Cerebellar cortex (tissue), 1 donor: ENCODE measurements at regions not wholly inside any gene's neighbourhood (a gene's known extent, or its start where the extent isn't known, plus 50 kb on each side); places are given as distances from the start of the nearest gene placed in this dataset.

ENCODE experiments used
- DNase-seq: peaks from one replicate; pipeline ENCODE4 v3.0.0-alpha.2; 2015; ENCODE audit warnings: low spot score

DNA sequence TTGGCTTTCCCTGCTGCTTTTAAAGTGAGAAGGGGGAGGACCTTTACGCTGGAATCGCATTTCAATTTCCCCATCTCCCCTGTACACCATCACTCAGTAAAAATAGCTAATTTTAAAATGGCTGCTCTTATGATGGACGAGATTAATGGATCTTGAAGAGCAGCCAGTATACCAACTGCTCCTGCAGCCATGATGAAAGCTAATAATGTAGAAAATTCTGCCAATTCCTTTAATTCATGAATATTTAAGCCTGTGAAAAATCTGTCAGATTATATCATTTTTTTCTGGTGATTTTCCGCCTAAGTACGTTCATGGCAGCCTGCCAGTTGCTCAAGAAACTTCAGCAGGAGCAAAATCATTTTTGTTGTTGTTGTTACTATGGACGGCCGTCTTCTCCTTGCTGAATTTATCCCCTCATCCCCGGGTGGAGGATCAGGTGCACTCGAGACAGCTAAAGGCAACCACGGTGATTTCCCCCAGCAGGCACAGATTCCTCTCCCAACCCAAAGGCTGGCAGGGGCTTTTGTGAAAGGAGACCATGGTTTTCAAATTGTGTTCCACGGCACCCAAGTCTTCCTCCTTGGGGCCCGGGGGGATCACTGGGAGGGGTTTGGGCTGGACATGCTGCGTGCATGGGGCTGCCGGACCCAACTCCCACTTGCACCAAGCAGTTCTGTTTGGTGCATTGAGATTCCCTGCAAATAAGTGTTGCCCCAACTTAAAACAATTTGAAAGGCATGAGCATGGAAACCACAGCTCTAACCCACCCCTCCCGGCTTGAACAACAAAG lies 289.6 kb downstream of the UACA start:
- DNase-seq: no peak

DNA sequence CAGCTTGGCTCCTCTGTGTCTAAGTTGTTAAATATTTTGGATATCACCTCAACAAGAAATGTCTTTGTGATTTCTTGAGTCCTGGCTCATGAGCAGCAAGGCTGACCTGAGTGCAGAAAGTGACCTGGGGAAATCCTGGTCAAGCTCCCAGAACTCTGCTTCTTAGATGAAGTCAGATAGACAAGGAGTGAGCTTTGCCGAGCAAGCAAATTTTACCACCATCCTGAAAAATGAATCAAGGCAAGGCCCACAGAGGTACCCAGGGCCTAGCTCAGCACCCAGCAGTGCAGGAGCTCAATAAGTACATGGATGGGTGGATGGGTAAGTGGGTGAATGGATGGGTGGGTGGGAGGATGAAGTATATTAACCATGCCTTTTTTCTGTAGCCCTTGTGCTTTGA lies 291.8 kb downstream of the UACA start:
- DNase-seq: no peak

DNA sequence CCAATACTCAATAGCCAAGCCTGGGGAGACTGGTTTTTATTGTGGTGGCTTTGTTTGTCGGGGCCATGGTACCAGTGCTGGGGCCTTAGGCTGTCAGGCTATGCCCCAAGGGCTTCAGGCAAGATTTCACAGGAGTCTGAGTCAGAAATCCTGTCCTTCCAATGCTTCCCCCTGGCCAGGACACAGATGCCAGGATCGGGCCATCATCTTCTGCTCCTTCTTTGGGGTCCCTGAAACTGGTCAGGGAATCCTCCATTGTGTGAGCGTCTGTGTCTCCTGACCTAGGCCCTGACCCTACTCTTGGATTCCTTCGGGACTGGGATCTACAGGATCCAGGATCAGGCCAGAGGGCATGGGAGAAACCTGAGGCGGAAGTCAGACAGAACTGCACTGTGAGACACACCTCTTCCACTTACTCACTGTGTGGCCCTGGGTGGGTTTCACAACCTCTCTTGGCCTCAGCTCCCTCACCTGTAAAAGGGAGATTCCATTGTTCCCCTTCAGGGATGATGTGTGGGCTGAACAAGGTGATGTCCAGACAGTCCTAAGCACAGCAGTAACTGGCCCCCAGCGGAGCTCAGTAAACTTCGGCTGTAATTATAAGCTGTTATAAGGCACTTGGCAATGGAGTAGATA lies 292.7 kb downstream of the UACA start:
- no peak for DNase-seq

DNA sequence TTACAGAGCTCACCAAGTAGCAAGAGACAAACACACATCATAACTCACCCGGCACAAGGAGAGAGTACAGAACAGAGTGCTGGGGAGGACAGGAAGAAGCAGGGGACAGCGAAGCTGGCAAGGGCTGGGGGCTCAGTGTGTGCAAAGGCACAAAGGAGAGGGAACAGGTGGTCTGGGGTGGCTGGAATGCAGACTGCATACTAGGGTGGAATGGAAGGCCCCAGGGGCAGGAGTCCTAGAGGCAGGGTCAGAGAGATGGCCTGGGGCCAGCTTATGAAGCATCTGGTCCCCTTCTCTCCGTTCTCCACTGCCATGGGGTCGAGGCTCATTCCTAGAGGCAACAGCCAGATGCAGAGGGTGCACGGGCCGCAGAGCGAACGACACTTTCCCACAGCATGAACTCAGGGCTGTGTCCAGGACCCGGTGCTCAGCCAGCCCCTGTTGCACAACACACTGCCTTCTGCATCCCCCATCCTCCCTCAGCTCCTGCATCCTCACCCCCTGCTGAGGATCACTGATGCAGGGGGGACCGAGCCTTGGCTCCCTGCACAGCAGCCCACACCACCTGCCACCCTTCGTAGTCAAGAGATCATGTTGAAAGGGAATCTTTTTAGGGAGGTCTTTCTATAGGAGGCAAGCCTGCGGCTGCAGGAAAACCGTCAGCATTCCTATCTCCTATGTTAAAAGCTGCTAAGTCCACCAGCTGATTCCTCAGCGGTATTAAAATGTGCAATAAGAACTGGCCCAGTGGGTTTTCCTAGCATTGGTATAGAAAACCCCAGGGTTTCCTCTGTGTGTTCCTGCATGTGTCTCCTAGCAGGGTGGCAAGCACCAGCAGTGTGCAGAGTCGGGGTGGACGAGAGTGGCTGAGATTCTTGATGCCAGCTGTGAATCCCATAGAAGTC lies 293.5 kb downstream of the UACA start:
- DNase-seq: no peak

DNA sequence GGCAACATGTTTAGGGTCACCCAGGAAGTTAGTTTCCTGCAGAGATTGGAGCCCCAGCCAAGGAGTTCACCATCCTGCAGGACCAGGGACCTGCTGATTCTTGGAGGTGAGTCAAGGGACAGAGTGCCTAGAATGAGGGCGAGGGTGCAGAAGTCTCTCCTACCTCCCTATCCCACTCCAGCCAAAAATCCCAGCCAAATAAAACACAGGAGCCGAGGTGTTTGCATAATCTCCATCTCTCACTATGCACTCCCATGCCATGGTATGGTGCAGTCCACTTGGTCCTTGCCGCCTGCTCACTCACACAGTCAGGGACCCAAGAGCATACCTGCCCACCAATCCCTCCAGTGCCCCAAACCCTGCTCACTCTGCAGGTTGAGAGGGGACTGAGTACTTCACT lies 294.2 kb downstream of the UACA start:
- DNase-seq: no peak

DNA sequence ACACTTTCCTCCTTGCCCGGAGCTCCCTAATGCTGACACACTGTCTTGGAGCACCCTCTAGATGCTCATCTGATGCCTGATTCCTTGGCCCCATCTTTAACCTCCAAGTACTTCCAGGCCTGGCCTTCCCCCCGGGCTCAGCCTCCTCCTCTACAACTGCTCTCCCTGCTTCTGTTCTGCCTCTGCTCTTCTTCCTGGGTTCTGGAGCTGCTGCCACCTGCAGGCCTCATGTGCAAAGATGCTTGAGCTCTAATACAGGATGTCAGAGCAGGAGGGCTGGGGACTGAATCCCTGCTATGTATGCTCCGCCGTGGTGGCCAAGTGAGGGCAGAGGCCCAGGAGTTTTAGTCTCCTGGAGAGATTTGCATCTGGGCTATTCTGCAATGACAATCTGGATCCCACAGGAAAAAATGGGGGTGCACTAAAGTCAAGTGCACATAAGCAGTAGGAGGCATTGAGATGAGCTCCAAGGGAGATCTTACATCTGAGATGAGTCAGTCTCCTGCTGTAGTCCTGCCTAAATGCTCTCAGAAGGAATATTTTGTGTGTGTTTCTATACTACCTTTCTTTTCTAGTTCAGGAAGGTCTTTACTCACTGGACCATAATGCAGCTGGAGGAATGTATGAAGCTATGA lies 296.3 kb downstream of the UACA start:
- peak; percentile 62 for DNase-seq

DNA sequence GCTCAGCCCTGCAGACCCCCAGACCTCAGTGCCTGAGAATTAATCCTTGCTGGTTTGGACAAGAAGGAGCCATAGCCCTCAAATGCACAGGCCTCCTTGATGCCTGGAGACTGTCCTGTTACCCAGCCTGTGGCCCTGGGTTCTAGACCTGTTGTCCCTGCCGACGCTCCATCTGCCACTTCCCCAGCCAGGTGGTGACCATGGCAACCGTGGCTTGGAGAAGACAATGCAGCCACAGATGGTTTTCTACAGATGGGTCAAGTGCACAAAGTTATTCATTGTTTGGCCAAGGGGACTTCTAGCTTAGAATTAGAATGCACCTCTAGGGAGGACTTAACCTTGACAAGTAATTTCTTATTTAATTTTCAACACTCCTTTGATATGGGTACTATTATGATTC lies 297.1 kb downstream of the UACA start:
- DNase-seq: peak; percentile 20

DNA sequence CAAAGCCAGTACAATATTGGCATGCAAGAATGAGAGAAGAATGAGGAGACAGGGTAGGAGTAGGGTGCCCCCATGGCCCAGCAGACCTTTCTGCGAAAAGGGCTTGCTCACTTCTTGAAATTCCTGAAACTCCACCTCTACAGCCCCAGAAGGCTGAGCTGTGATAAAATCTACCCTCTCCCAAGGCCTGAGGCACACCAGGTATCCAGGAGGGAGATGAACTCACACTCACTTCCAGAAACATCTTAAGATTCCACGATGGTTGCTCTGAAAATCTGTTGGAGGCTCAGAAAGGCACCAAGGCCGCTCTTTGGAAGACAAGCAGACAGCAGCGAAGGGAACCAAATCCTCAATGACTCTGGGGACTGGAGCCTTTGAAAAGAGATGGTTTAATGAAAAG lies 297.5 kb downstream of the UACA start:
- DNase-seq: no peak

DNA sequence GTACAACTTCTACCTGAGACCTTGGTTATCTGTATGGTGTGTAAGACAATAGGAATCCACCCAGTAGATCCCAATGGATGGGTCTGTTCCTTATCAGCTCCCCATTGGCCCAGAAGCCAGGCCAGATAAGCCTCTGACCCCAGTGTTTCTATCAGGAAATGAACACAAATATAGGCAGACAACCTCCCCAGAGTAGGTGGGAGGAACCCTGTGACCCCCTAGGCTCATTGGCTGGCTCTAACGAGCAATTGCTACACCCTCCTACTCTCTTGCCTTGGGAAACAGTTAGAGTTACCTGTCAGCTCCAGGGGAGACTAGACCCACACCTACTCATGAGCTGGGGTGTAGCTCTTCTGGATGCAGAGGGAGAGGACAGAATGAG lies 299.9 kb downstream of the UACA start:
- DNase-seq: no peak

DNA sequence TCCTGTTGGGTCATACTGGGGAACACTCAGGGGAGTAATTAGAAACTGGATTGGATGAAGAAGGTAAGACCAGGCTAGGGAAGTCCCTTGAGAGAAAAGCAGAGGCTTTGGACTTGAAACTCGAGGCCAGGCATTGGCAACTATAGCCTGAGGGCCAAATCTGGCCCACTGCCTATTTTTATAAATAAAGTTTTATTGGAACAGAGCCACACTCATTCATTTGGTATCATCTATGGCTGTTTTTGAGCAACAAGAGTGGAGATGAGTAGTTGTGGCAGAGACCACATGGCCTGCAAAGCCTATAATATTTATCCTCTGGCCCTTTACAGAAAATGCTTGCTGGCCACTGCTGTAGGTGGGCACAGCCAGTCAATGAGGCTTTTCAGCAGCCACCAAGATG lies 301.4 kb downstream of the UACA start:
- DNase-seq: no peak

DNA sequence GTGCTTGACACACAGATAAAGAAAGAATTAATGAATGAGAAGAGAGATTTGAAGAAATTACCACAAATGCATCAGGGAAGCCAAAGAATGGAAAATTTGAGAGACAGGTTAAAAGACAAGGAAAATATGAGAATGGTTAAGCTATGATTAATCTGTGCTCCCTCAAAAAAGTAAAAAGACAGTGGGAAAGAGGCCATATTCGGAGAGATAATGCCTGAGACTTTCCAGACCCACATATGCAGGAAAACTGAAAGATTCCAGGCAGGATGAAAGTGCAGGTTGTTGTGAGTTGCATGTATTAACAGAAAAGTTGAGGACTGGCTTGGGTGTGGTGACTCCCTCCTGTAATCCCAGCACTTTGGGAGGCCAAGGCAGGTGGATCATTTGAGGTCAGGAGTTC lies 302.3 kb downstream of the UACA start:
- DNase-seq: no peak

DNA sequence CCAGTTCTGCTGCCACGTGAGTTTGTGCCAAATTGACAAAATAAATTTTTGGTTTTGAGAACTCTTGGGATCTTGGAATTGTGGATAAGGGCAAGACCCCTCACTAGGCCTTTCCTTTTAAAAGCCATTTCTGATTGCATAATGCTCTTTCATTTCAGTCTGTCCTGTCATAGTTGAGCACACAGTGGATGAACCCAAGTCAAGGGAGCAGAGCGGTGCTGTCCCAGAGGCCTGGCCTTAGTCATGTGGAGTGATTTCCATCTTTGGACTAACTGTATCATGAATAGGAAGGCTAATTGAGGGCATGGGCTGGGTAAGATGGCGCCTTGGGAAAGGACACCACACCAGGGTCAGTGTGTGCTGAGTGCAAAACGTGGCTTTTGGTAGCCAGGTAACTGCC lies 304.0 kb downstream of the UACA start:
- DNase-seq: no peak

DNA sequence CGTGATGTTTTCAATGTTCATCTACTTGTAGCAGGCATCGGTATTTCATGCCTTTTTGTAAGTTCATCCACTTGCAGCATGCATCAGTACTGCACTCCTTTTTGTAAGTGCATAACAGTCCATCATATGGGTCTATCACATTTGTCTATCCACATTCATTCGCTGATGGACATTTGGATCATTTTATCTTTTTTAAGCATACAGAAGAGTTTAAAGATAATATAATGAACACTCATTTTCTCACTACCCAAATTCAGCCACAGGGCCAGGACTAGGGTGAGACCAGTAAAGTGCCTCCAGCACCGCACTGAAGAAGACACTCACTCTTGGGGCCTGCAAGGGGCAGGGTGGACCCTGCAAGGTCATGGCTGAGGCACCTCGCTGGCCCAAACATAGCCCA lies 309.6 kb downstream of the UACA start:
- no peak for DNase-seq

DNA sequence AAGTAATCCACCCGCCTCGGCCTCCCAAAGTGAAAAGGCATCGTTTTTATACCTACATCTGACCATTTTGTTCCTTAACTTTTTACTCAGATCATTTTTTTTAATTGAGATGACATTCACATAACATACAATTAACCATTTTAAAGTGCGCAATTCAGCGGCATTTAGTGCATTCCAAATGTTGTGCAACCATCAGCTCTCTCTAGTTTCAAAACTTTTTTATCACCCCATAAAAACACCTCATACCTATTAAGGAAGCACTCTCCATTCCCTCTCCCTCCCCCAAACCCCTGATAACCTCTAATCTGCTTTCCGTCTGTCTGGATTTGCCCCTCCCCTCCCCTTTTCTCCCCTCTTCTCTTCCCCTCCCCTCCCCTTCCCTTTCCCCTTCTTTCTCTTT lies 310.1 kb downstream of the UACA start:
- no peak for DNase-seq

DNA sequence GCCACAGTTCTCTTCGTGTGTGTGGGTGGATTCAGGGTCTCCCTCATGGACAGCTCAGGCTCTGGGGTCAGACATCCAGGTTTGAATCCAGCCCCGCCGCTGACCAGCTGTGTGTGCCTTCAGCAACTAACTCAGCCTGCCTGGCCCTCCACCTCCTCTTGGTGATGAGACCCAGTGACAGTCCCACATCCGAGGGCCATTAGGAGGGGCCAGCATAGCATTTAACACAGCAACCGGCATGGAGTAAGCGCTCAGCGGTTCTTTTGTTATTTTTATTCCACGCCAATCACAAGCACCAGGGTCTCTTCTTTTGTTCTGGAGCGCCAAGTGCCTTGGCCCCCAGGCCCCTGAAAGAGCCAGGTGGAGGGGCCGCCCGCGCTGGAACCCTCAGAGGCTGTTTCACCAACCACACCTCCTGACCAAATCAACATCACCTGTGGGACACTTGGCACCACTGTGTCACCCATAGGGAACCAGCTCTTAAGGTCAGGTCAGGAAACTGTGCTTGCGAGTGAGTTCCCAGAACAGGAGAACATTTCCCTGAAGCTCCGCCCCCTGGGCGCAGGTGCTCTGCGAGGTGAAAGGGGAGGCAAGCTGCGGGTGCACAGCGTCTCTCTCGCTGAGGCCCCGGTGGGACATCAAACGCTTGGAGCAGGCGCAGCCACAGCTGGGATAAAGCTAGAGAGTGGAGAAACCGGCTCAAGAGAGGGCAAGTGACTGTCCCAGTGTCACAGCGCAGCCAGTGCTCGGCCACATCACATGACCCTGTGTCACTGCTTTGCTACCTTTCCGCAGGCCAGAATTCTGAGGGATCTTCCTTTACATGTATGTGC lies 311.3 kb downstream of the UACA start:
- no peak for DNase-seq

DNA sequence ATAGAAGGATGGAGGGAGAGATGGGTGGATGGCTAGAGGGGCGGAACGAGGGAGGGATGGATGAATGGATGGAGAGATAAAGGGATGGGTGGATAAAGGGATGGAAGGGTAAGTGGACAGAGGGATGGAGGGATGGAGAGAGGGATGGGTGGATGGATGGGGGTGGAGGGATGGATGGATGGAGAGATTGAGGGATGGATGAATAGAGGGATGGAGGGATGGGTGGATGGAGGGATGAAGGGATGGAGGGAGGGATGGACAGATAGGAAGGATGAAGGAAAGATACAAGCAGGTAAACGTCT lies 313.3 kb downstream of the UACA start:
- no peak for DNase-seq

DNA sequence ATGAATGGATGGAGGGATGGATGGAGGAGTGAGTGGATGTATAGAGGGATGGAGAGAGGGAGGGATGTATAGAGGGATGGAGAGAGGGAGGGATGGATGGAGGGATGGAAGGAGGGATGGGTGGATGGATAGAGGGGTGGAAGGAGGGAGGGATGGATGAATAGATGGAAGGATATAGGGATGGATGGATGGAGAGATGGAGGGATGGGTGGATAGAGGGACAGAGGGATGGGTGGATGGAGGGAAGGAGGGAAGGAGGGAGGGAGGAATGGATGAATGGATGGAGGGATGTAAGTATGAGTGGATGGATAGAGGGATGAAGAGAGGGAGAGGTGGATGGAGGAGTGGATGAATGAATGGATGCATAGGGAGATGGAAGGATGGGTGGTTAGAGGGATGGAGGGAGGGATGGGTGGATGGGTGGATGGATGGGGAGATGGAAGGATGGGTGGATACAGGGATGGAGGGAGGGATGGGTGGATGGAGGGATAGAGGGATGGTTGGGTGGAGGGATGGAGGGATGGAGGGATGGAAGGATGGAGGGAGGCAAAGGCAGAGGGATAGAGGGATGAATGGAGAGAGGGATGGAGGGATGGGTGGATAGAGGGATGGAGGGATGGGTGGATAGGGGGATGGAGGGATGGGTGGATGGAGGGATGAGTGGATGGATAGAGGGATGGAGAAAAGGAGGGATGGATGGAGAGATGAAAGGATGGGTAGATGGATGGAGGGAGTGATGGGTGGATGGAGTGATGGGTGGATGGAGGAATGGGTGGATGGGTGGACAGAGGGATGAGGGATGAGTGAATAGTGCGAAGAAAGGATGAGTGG lies 313.8 kb downstream of the UACA start:
- no peak for DNase-seq

DNA sequence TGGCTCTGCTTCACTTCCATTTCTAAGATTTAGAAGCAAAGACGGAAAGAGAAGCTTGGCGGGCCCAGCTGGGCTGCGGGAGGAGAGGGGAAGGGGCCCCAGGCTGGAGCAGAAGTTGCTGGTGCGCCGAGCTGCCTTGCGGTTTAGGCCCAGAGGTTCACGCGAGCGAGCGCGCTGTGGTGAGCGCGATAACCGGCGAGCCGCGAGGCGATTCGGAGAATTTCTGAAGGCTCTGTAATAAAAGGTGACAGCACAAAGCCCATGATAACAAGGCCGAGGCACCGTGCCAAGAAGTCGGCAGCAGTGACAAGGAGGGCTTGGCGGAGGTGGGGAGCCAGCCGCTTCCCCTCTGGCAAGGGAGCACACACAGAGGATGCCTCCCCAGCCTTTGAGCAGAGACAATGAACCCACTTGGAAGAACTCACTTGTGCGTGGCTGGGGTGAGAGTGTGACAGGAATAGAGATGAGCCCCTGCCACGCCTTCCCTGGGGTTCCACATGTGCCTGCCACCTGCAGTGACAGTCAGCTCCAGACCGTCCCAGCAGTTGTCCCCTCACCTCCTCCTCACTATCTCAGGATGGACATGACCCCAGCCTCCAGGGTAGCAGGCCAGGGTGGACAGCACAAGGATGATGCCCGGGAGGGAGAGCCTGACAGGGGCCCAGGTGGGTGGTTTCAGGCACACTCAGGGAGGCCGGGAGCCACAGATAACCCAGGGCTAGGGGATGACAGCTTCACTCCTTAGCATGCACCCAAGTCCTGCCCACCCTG lies 315.2 kb downstream of the UACA start:
- DNase-seq: no peak

DNA sequence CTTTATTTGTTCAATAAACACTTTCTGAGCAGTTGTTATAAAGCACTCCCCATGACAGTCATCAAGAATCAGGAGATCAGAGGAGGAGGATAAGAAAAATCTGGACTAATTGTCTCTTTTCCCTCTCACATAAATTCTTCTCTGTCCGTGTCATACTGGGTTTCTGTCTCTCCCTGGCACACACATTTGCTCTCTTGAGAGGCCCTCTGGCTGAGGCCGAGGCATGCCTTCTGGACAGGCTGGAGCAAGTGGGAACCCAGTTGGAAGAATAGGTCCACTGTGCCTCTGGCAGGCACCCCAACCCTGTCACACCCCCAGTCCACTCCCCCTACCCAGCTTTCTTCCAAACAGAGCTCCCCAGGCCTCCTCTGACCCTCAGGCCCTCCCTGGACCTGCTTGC lies 315.8 kb downstream of the UACA start:
- DNase-seq: no peak

DNA sequence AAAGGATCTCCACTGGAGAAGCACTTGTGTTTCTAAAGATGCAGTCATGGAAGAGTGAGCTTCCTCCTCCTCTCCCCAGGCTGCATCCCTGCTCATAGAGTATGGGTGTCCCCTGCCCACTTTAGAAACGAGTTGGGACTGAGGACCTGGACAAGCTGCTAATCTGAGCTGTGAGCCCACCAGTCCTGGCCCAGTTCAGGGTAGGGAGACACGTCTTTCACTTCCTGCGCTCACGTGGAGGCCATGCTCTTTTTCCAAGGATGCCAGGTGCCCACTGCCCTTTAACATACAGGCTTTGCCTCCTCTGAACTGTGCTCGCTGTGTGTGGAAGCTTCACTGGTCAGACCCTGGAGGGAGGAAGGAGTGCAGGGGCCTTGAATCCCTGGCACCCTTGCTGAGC lies 316.3 kb downstream of the UACA start:
- DNase-seq: no peak
